Lung (tissue), 11 donors: ENCODE measurements at regions not wholly inside any gene's neighbourhood (a gene's known extent, or its start where the extent isn't known, plus 50 kb on each side); places are given as distances from the start of the nearest gene placed in this dataset.

Source experiments
- ATAC-seq: fragments of 200-7000 bp; cut with Tn5 transposase; one replicate; pipeline ENCODE4 v1.9.1; 2020; ENCODE audit warnings: moderate number of reproducible peaks; ENCODE audit not compliant: insufficient read depth, low FRiP score
- DNase-seq, 3 donors: peaks; one replicate each; pipeline ENCODE4 v3.0.0-alpha.2; 2013 to 2017
- H3K27ac ChIP-seq, 2 donors: one replicate each; pipeline ENCODE4 v1.5.1; 2013; ENCODE audit warnings: mild to moderate bottlenecking in 2 of 2, moderate library complexity in 2 of 2, control low read depth in 1 of 2, inconsistent platforms in 1 of 2, low read depth in 1 of 2, low read length in 1 of 2
- H3K27me3 ChIP-seq, 3 donors: one replicate each; pipeline ENCODE4 v1.5.1; 2013; ENCODE audit warnings: low read length in 2 of 3; ENCODE audit not compliant: control insufficient read depth in 3 of 3, insufficient read depth in 3 of 3
- H3K36me3 ChIP-seq, 4 donors: one replicate each; pipeline ENCODE4 v1.5.1; 2013; ENCODE audit warnings: low read length in 4 of 4, mild to moderate bottlenecking in 1 of 4, moderate library complexity in 1 of 4; ENCODE audit not compliant: control insufficient read depth in 4 of 4, insufficient read depth in 4 of 4
- H3K4me1 ChIP-seq, 5 donors: one replicate each; pipeline ENCODE4 v1.5.1; 2013; ENCODE audit warnings: low read length in 5 of 5, mild to moderate bottlenecking in 2 of 5, moderate library complexity in 1 of 5; ENCODE audit not compliant: control insufficient read depth in 5 of 5, insufficient read depth in 5 of 5
- H3K4me3 ChIP-seq: one replicate; pipeline ENCODE4 v1.5.1; 2013; ENCODE audit warnings: mild to moderate bottlenecking, control low read depth, moderate library complexity
- H3K9ac ChIP-seq, 2 donors: one replicate each; pipeline ENCODE4 v1.5.1; 2013; ENCODE audit warnings: low read length in 2 of 2, control low read depth in 1 of 2; ENCODE audit not compliant: insufficient read depth in 1 of 2
- H3K9me3 ChIP-seq, 4 donors: one replicate each; pipeline ENCODE4 v1.5.1; 2013; ENCODE audit warnings: low read length in 3 of 4, mild to moderate bottlenecking in 1 of 4, moderate library complexity in 1 of 4; ENCODE audit not compliant: control insufficient read depth in 4 of 4, insufficient read depth in 3 of 4
- CTCF ChIP-seq: IDR thresholded peaks from 2 replicates; pipeline ENCODE4 v1.5.1; 2012; ENCODE audit warnings: mild to moderate bottlenecking; ENCODE audit errors: control extremely low read depth, extremely low read depth
- WGBS, 2 donors: extraction: QIAGEN DNeasy Blood & Tissue Kit; methylation state at CpG; one replicate each; pipeline ENCODE4 v1.1.7; 2013; 5-methylcytosine and 5-hydroxymethylcytosine counted together
- donor health status: control.
- donor health status: control.
- donor health status: Bipolar disorder and iron deficiency.
- donor health status: healthy.
- donor health status: DM: yes; HTN: yes; CAD: no.

GRCh38 chr2:144605231-144605840, 85.4 kb upstream of the ZEB2 start:
- H3K36me3 ChIP-seq, result no peaks in the 10 kb centered on the region
- no peak overlapping the region for H3K27ac ChIP-seq
- H3K4me3 ChIP-seq, result no peak overlapping the region
- no peaks in the 10 kb centered on the region for H3K9me3 ChIP-seq
- DNase-seq, result no peak
- H3K9ac ChIP-seq, result no peak overlapping the region
- no peaks in the 10 kb centered on the region for H3K27me3 ChIP-seq
- H3K4me1 ChIP-seq, result peaks cover 0 to 13% (median 0%) of the 10 kb centered on the region in 5 donors
- no peak for TF ChIP-seq CTCF
- no peak for ATAC-seq
- 79 to 82% methylated on average over 7 of the region's 7 CpGs for WGBS, 2 donors

- peaks cover 0 to 5% (median 0%) of the 10 kb centered on the region in 5 donors for H3K4me1 ChIP-seq
- H3K4me3 ChIP-seq, result no peak overlapping the region
- H3K27me3 ChIP-seq, result no peaks in the 10 kb centered on the region
- WGBS, 2 donors, result 90 to 91% methylated on average over 2 of the region's 2 CpGs
- H3K9me3 ChIP-seq, result no peaks in the 10 kb centered on the region
- TF ChIP-seq CTCF, result no peak
- ATAC-seq (no peak), DNase-seq (no peak)
- no peak overlapping the region for H3K27ac ChIP-seq
- no peak overlapping the region for H3K9ac ChIP-seq
- H3K36me3 ChIP-seq, result no peaks in the 10 kb centered on the region
Measured at GRCh38 chr2:144603334-144603733, 83.4 kb upstream of the ZEB2 start.

- peaks cover 0 to 12% (median 0%) of the 10 kb centered on the region in 5 donors for H3K4me1 ChIP-seq
- 75% methylated on average over 5 of the region's 5 CpGs for WGBS, 2 donors
- H3K27me3 ChIP-seq, result no peaks in the 10 kb centered on the region
Measured at GRCh38 chr2:144598906-144599305, 79.0 kb upstream of the ZEB2 start.

More at GRCh38 chr2:144598906-144599305, 79.0 kb upstream of the ZEB2 start:
- Histone ChIP-seq H3K9ac (no peak overlapping the region), H3K36me3 (no peaks in the 10 kb centered on the region), H3K27ac (no peak overlapping the region), H3K4me3 (no peak overlapping the region), H3K9me3 (no peaks in the 10 kb centered on the region)
- no peak for TF ChIP-seq CTCF
- ATAC-seq, result no peak
- no peak for DNase-seq
